Fibroblast of skin of left biceps (primary cell): ENCODE measurements at regions not wholly inside any gene's neighbourhood (a gene's known extent, or its start where the extent isn't known, plus 50 kb on each side); places are given as distances from the start of the nearest gene placed in this dataset.
"Not testable (repeated sequence)": the region's sequence is repeated elsewhere in the genome, so short reads cannot be mapped to it uniquely, and the experiment has no call there.

Experiments
- DNase-seq, 2 experiments: peaks; one replicate each; pipeline ENCODE4 v3.0.0-alpha.2; 2013; ENCODE audit warnings: low read depth in 2 of 2

- no peak for DNase-seq
These were observed 391.9 kb downstream of the DLEU7 start for GRCh38 chr13:50451609-50452008.

GRCh38 chr13:50452028-50452427 is 391.5 kb downstream of the DLEU7 start:
- no peak for DNase-seq

- no peak for DNase-seq
These were observed 390.7 kb downstream of the DLEU7 start for GRCh38 chr13:50452756-50453155.

- no peak for DNase-seq
These were observed 390.3 kb downstream of the DLEU7 start for GRCh38 chr13:50453188-50453587.

- no peak for DNase-seq
These were observed 387.4 kb downstream of the DLEU7 start for GRCh38 chr13:50456111-50456510.

- DNase-seq = no peak
These were observed 385.8 kb downstream of the DLEU7 start for GRCh38 chr13:50457415-50458393.

GRCh38 chr13:50459046-50459445 is 384.4 kb downstream of the DLEU7 start:
- no peak for DNase-seq

- no peak for DNase-seq
These were observed 383.8 kb downstream of the DLEU7 start for GRCh38 chr13:50459658-50460057.

GRCh38 chr13:50460358-50460757 is 383.1 kb downstream of the DLEU7 start:
- no peak for DNase-seq

- no peak for DNase-seq
These were observed 382.3 kb downstream of the DLEU7 start for GRCh38 chr13:50461189-50461588.

- no peak for DNase-seq
These were observed 379.8 kb downstream of the DLEU7 start for GRCh38 chr13:50463719-50464118.

- DNase-seq = no peak
These were observed 378.9 kb downstream of the DLEU7 start for GRCh38 chr13:50464349-50465251.

GRCh38 chr13:50466456-50466855 is 377.0 kb downstream of the DLEU7 start:
- no peak for DNase-seq

GRCh38 chr13:50467156-50468110 is 376.1 kb downstream of the DLEU7 start:
- peak; percentile 24 to 32 for DNase-seq

- no peak for DNase-seq
These were observed 374.4 kb downstream of the DLEU7 start for GRCh38 chr13:50468849-50469669.

GRCh38 chr13:50473050-50473449 is 370.4 kb downstream of the DLEU7 start:
- DNase-seq = not testable (repeated sequence)

GRCh38 chr13:50474088-50474662 is 369.3 kb downstream of the DLEU7 start:
- DNase-seq = no peak

- DNase-seq = no peak
These were observed 366.8 kb downstream of the DLEU7 start for GRCh38 chr13:50476577-50477285.

- no peak for DNase-seq
These were observed 361.6 kb downstream of the DLEU7 start for GRCh38 chr13:50481936-50482335.
